Mucosa of descending colon (tissue), 3 donors: ENCODE measurements at regions not wholly inside any gene's neighbourhood (a gene's known extent, or its start where the extent isn't known, plus 50 kb on each side); places are given as distances from the start of the nearest gene placed in this dataset.

ENCODE experiments used
- ATAC-seq: fragments of 200-7000 bp; cut with Tn5 transposase; one replicate; pipeline ENCODE4 v1.9.1; 2020; ENCODE audit warnings: mild to moderate bottlenecking, moderate library complexity
- DNase-seq, 3 donors: peaks; one replicate each; pipeline ENCODE4 v3.0.0-alpha.2; 2020
- H3K36me3 ChIP-seq: fragments of 200-600 bp; one replicate; pipeline ENCODE4 v1.8.0; 2021; ENCODE audit warnings: low read depth, mild to moderate bottlenecking
- H3K4me1 ChIP-seq: fragments of 200-600 bp; one replicate; pipeline ENCODE4 v1.8.0; 2021; ENCODE audit warnings: low read depth, mild to moderate bottlenecking
- H3K4me3 ChIP-seq: fragments of 200-600 bp; one replicate; pipeline ENCODE4 v1.8.0; 2021; ENCODE audit warnings: mild to moderate bottlenecking
- H3K9me3 ChIP-seq: fragments of 200-600 bp; one replicate; pipeline ENCODE4 v1.8.0; 2021; ENCODE audit warnings: mild to moderate bottlenecking
- CTCF ChIP-seq: fragments of 200-600 bp; IDR thresholded peaks from one replicate; pipeline ENCODE4 v1.8.0; 2022; ENCODE audit warnings: antibody characterized with exemption, mild to moderate bottlenecking
- intact Hi-C, 2 donors: fragments of 100-400 bp; cut with DNase I in 1 of 2; cut with micrococcal nuclease in 1 of 2; formaldehyde crosslinking; loops; one replicate each; pipeline versions ENCODE4 v1.11.0 to v1.11.1; 2022; cut with DNase I, micrococcal nuclease
- donor health status: DM: no; HTN: no; CAD: no; lungs with moderate emphysema.
- donor health status: DM: no; HTN: no; CAD: no.
- donor health status: DM: no; HTN: yes; CAD: no.

GRCh38 chr21:38885909-38886308 lies 80.2 kb downstream of the ETS2 start:
- no peaks in the 10 kb centered on the region for H3K4me1 ChIP-seq

GRCh38 chr21:38884440-38884839 lies 78.7 kb downstream of the ETS2 start:
- peaks cover 13% of the 10 kb centered on the region for H3K9me3 ChIP-seq
- ATAC-seq (no peak), DNase-seq (no peak)
- no peak overlapping the region for H3K4me3 ChIP-seq
- no peaks in the 10 kb centered on the region for H3K4me1 ChIP-seq
- no peak for TF ChIP-seq CTCF
- no peaks in the 10 kb centered on the region for H3K36me3 ChIP-seq
- intact Hi-C loops, result no loop called here

More at GRCh38 chr21:38885909-38886308, 80.2 kb downstream of the ETS2 start:
- intact Hi-C loops, result no loop called here
- DNase-seq (no peak), ATAC-seq (no peak)
- H3K4me3 ChIP-seq, result no peak overlapping the region
- H3K9me3 ChIP-seq, result peaks cover 13% of the 10 kb centered on the region
- no peaks in the 10 kb centered on the region for H3K36me3 ChIP-seq
- no peak for TF ChIP-seq CTCF

GRCh38 chr21:38883142-38883541 lies 77.4 kb downstream of the ETS2 start:
- intact Hi-C loops, result no loop called here
- DNase-seq (no peak), ATAC-seq (no peak)

GRCh38 chr21:38881131-38881530 lies 75.4 kb downstream of the ETS2 start:
- DNase-seq (no peak), ATAC-seq (no peak)
- H3K9me3 ChIP-seq, result no peaks in the 10 kb centered on the region
- intact Hi-C loops, result no loop called here
- no peaks in the 10 kb centered on the region for H3K36me3 ChIP-seq
- TF ChIP-seq CTCF, result no peak
- no peak overlapping the region for H3K4me3 ChIP-seq
- H3K4me1 ChIP-seq, result no peaks in the 10 kb centered on the region

More at GRCh38 chr21:38883142-38883541, 77.4 kb downstream of the ETS2 start:
- H3K36me3 ChIP-seq, result no peaks in the 10 kb centered on the region
- no peak overlapping the region for H3K4me3 ChIP-seq
- no peak for TF ChIP-seq CTCF
- peaks cover 13% of the 10 kb centered on the region for H3K9me3 ChIP-seq
- H3K4me1 ChIP-seq, result no peaks in the 10 kb centered on the region

GRCh38 chr21:38880577-38880966 lies 74.8 kb downstream of the ETS2 start:
- no peak for DNase-seq
- Histone ChIP-seq H3K4me1 (no peaks in the 10 kb centered on the region), H3K36me3 (no peaks in the 10 kb centered on the region), H3K9me3 (no peaks in the 10 kb centered on the region), H3K4me3 (no peak overlapping the region)
- ATAC-seq, result no peak
- intact Hi-C loops, result no loop called here
- no peak for TF ChIP-seq CTCF

GRCh38 chr21:38879912-38880576 lies 74.3 kb downstream of the ETS2 start:
- Histone ChIP-seq H3K4me1 (no peaks in the 10 kb centered on the region), H3K36me3 (no peaks in the 10 kb centered on the region), H3K4me3 (no peak overlapping the region), H3K9me3 (no peaks in the 10 kb centered on the region)
- ATAC-seq (no peak), DNase-seq (no peak)
- intact Hi-C loops, result no loop called here
- TF ChIP-seq CTCF, result no peak
